NCI-H446 treated with DMSO at 0.1 percent for 48 hours (cell line): ENCODE measurements at regions not wholly inside any gene's neighbourhood (a gene's known extent, or its start where the extent isn't known, plus 50 kb on each side); places are given as distances from the start of the nearest gene placed in this dataset.
"Not testable (repeated sequence)": the region's sequence is repeated elsewhere in the genome, so short reads cannot be mapped to it uniquely, and the experiment has no call there.

ENCODE experiments used
- DNase-seq: peaks from one replicate; lab custom pipeline; 2025; lab: John Stamatoyannopoulos, UW

GRCh38 chr7:25069900-25070443 is 55.1 kb downstream of the CYCS start:
- peak; percentile 61 for DNase-seq

- DNase-seq = no peak
These were observed 56.4 kb downstream of the CYCS start for GRCh38 chr7:25068502-25069213.

- no peak for DNase-seq
These were observed 57.1 kb downstream of the CYCS start for GRCh38 chr7:25067726-25068501.

- DNase-seq = no peak
These were observed 58.8 kb downstream of the CYCS start for GRCh38 chr7:25066253-25066652.

- no peak for DNase-seq
These were observed 62.7 kb downstream of the CYCS start for GRCh38 chr7:25062380-25062779.

- no peak for DNase-seq
These were observed 64.5 kb downstream of the CYCS start for GRCh38 chr7:25060487-25061055.

GRCh38 chr7:25059576-25059975 is 65.5 kb downstream of the CYCS start:
- DNase-seq = no peak

- DNase-seq = no peak
These were observed 68.7 kb downstream of the CYCS start for GRCh38 chr7:25056368-25056767.

- DNase-seq = no peak
These were observed 69.4 kb downstream of the CYCS start for GRCh38 chr7:25055520-25056220.

- DNase-seq = no peak
These were observed 70.1 kb downstream of the CYCS start for GRCh38 chr7:25054819-25055519.

GRCh38 chr7:25050223-25050622 is 70.2 kb upstream of the OSBPL3 start:
- no peak for DNase-seq

GRCh38 chr7:25048444-25048834 is 68.5 kb upstream of the OSBPL3 start:
- DNase-seq = no peak

- DNase-seq = not testable (repeated sequence)
These were observed 67.8 kb upstream of the OSBPL3 start for GRCh38 chr7:25047571-25048443.

GRCh38 chr7:25037325-25037724 is 57.3 kb upstream of the OSBPL3 start:
- no peak for DNase-seq

- DNase-seq = no peak
These were observed 55.3 kb upstream of the OSBPL3 start for GRCh38 chr7:25035274-25035673.

- DNase-seq = no peak
These were observed 54.2 kb upstream of the OSBPL3 start for GRCh38 chr7:25034136-25034535.

- DNase-seq = no peak
These were observed 53.1 kb upstream of the OSBPL3 start for GRCh38 chr7:25032774-25033743.

- DNase-seq = no peak
These were observed 51.5 kb upstream of the OSBPL3 start for GRCh38 chr7:25031432-25031831.

GRCh38 chr7:25031007-25031406 is 51.0 kb upstream of the OSBPL3 start:
- DNase-seq = no peak
